Stimulated activated CD4-positive, alpha-beta T cell treated with anti-CD3 and anti-CD28 coated beads, Interleukin-1b, Interleukin-23, amount 100 ng/mL, for 24 hours (primary cell): ENCODE measurements at regions not wholly inside any gene's neighbourhood (a gene's known extent, or its start where the extent isn't known, plus 50 kb on each side); places are given as distances from the start of the nearest gene placed in this dataset.

Source experiments
- DNase-seq, 4 experiments: peaks; one replicate each; pipeline ENCODE4 v3.0.0-alpha.2; 2020; ENCODE audit warnings: low read depth in 4 of 4, low spot score in 1 of 4

DNA sequence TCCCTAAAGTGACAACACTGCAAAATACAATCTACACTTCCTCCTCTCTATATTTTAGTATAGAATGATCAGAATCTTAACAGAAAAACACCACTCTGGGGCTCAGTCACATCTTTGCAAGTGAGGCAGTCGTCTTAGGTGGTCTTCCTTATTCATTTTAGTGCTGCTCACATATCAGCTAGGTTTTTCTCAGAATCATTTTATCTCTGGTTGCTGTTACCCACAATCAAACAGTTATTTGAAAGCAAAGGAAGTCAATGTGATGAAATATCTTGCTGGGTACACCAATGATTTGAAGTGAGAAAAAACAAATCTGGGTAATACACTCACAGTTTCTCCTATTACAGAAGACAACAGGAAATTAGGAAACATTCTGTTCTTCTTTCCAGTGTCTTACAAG is 275.2 kb downstream of the DSEL start:
- DNase-seq, result no peak

DNA sequence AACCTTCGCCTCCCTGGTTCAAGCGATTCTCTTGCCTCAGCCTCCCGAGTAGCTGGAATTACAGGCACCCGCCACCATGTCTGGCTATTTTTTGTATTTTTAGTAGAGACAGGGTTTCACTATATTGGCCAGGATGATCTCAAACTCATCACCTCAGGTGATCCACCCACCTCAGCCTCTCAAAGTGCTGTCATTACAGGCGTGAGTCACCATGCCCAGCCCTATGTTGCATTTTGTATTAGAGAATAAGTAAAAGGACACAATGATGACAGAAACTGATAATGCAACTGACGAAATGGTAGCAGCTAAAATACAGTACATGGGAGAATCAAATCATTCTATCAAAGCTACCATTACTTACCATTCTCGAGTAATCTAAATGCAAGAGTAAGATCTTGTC is 276.7 kb downstream of the DSEL start:
- DNase-seq, result no peak

GRCh38 chr18:67232991-67233390 is 283.5 kb downstream of the DSEL start:
- DNase-seq, result no peak

DNA sequence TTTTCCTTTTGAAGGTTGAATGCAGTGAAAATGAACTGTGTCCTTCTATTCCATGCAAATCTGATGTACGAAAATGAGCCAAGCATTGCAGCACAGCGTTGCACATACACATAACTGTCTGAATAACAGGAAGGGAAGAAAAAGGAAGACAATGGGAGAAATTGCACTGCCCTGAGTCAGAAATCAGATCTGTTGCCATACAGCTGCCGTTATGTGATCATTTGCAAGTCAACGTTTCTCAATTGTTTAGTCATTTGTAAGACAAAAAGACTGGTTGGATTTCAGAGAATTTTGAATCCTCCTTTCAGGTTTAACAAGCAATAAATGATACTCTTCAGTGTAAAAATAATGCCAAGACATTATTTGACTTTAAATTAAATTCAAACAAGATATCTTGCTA is 284.1 kb downstream of the DSEL start:
- DNase-seq, result no peak

GRCh38 chr18:67222887-67223286 is 293.6 kb downstream of the DSEL start:
- DNase-seq, result no peak

DNA sequence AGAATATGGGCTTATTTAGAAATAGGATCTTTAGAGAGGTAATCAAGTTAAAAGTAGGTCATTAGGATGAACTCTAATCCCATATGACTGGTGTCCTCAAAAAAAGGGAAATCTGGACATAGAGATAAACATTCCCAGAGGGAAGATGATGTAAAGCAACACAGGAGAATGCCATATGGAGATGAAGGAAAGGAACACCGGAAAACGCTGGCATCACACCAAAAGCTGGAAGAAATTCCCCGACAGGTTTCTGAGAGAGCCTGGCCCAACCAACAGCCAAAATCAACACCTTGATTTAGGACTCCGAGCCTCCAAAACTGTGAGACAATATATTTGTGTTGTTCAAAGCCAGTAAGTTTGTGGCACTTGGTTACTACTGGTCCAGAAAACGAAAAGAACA is 296.7 kb downstream of the DSEL start:
- no peak for DNase-seq

DNA sequence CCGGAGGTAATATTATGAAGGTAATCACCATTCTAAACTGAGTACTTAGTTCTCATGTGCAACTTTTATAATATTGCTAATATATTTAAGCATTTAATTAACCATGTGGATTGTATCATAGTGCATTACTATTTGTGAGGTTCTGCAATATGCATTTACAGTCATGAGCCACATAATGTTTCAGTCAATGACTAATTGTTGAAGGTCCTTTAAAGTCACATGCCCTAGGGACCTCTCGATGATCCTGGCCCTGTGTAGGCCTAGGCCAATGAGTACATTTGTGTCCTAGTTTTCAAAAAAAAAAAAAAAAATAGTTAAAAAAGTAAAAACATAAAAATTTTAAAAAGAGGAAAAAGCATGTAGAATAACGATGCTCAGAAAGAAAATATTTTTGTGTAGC is 298.0 kb downstream of the DSEL start:
- no peak for DNase-seq

- peak in 3 of 4 experiments; percentile 14 to 35 (median 17) for DNase-seq
Measured at GRCh38 chr18:67217551-67218166, 298.9 kb downstream of the DSEL start.

- DNase-seq, result no peak
Measured at GRCh38 chr18:67216846-67217245, 299.7 kb downstream of the DSEL start.

- no peak for DNase-seq
Measured at GRCh38 chr18:67215686-67216085, 300.8 kb downstream of the DSEL start.

- no peak for DNase-seq
Measured at GRCh38 chr18:67211646-67212045, 304.9 kb downstream of the DSEL start.

DNA sequence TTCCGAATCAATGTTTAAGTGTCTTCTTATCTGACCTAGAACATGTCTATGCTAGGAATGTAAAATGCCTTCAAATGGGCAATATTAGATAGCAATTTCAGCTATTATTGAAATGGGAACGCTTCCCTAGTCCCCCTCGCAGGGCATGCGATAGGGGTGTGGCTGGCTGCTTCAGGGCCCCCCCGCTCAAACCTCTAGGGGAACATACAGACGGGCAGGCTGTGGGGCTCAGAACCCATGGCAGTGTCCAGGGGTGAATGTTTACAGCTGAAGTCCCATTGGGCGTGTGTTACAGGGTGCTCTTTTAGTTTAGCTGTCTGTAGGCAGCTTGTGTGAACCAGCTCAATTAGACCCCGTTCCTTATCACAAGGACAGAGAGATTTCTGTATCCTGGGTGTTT is 315.9 kb downstream of the DSEL start:
- DNase-seq, result no peak

- DNase-seq, result no peak
Measured at GRCh38 chr18:67199993-67200617, 316.4 kb downstream of the DSEL start.

DNA sequence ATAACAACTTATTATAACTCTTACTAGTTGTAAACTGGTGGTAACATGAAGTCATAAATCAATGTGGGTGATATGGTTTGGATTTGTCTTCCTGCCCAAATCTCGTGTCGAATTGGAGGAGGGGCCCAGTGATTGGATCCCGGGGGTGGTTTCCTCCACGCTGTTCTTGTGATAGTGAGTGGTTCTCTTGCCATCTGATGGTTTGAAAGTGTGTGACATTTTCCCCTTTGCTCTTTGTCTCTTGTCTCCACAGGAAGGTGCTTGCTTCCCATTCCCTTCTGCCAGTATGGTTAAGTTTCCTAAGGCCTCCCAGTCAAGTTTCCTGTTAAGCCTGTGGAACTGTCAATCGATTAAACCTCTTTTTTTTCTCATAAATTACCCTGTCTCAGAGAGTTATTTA is 321.6 kb downstream of the DSEL start:
- no peak for DNase-seq

GRCh38 chr18:67192535-67192934 is 324.0 kb downstream of the DSEL start:
- no peak for DNase-seq

DNA sequence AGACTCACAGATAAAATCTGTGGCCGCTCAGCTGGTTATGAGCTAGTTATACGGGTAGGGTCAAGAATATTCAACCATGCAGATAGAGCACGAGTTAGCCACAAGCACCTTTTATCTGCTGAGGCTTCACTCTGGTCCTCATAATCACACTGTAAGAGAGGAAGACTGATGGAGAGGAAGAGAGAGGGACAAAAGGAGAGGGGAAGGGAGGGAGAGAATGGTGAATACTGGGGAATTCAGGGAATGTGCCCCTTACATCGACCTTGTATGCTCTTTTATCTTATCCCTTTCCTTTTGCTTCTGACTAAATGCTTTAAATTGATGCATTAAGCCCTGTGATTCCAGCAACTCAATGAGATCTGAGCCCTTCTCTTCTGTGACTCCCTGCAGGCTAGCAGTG is 333.1 kb downstream of the DSEL start:
- no peak for DNase-seq

DNA sequence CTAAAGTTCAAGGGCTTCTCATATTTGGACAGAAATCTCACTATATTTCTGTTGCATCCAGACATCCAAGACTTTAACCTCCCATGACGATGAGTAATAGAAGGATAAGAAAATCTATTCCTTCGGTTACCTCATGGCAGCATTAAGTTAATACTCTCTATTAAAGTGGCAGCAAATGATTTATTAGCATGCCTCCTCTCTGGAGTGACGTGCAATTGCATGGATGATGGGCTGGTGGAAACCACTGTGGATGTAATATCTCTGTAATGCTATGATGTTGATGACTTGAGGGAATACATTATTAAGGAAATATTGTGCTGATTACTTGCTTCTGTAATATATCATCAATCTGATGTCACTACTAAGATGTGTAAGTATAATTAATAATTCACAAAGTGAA is 336.8 kb downstream of the DSEL start:
- no peak for DNase-seq

GRCh38 chr18:67159662-67160061 is 356.9 kb downstream of the DSEL start:
- DNase-seq, result no peak

- no peak for DNase-seq
Measured at GRCh38 chr18:67154979-67155378, 361.5 kb downstream of the DSEL start.

DNA sequence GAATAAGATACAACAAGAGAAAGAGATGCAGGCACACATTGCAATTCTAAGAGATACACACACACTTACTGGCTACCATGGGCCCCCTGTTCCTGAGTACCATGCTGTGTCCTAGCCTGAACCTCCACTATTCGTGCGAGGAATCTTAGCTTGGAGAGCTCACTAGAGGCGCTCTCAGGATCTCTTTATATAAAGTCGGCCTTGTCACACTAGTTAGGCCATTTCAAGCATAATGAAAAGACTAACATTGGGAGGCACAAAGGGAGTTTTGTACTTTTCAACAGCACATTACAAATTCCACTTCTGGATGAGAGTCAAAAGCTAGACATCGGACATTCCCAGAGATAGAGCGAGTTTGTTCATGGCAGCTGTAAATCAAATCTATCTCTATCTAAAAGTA is 365.2 kb downstream of the DSEL start:
- no peak for DNase-seq

DNA sequence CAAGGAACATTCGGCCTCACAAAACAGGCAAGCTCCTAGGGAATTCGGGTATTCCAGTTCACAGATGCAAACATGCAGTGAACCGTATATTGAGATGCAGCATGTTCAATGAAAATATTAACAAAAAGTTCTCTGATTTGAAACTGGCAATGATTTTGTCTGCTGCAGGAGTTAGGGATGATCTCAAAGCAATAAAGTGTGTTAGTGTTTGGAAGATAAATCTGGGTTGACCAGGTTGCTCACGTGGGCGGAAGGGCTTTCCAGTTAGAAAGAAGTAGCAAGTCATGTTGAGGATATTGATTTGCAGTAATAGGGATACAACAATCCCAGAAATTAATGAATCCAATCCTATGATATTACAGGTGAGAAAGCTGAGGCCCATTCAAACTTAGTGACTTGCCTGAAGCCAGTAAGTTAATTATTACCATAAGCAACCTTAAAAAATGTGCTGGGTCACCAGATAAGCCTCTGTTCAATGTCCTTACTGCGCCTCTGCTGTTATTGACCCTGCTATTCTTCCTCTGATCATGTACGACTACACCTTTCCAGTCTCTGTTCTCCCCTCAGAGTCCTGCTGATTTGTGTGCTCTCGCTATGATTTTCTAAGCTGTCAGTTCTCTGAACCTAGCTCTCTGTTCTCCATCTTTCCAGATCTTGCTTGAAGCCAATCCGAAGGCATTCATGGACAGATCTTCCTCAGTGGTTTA is 370.8 kb downstream of the DSEL start:
- no peak for DNase-seq

GRCh38 chr18:67144329-67144728 is 372.2 kb downstream of the DSEL start:
- no peak for DNase-seq

GRCh38 chr18:67143028-67143427 is 373.5 kb downstream of the DSEL start:
- DNase-seq, result no peak
